ENCODE measurements at regions not wholly inside any gene's neighbourhood (a gene's known extent, or its start where the extent isn't known, plus 50 kb on each side); places are given as distances from the start of the nearest gene placed in this dataset.

DNA sequence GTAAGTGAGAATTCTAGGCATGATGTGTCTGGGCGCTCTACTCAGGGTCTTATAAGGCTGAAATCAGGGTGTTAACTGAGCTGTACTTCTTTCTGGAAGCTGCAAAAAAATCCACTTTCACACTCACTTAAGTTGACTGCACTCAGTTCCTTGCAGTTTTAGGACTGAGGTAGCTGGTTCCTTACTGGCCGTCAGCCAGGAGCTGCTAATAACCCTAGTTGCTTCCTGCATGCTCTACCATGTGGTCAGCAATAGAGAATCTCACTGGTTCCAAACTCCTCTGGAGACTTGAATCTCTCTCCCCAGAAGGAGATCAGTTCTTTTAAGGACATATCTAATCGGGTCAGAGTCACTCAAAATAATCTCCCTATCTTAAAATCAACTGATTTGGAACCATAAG lies 911.2 kb downstream of the EFNA5 start:
- Histone ChIP-seq H3K4me1 (ENCODE audit: low read depth) (no peaks in the 10 kb centered on the region), H3K36me3 (no peaks in the 10 kb centered on the region), H3K27me3 (no peaks in the 10 kb centered on the region), H3K4me3 (no peak overlapping the region), H3K9me3 (ENCODE audit: low read depth) (no peaks in the 10 kb centered on the region), H3K27ac (no peak overlapping the region)
- TF ChIP-seq, protein P1, sequence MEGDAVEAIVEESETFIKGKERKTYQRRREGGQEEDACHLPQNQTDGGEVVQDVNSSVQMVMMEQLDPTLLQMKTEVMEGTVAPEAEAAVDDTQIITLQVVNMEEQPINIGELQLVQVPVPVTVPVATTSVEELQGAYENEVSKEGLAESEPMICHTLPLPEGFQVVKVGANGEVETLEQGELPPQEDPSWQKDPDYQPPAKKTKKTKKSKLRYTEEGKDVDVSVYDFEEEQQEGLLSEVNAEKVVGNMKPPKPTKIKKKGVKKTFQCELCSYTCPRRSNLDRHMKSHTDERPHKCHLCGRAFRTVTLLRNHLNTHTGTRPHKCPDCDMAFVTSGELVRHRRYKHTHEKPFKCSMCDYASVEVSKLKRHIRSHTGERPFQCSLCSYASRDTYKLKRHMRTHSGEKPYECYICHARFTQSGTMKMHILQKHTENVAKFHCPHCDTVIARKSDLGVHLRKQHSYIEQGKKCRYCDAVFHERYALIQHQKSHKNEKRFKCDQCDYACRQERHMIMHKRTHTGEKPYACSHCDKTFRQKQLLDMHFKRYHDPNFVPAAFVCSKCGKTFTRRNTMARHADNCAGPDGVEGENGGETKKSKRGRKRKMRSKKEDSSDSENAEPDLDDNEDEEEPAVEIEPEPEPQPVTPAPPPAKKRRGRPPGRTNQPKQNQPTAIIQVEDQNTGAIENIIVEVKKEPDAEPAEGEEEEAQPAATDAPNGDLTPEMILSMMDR (IDR thresholded peaks at IDR 0.05; ENCODE audit: low read depth, low read length): no peak
- peak in 1 of 2 donors; percentile 17 for DNase-seq (ENCODE audit: low read depth in 1 of 2, low spot score in 1 of 2)

DNA sequence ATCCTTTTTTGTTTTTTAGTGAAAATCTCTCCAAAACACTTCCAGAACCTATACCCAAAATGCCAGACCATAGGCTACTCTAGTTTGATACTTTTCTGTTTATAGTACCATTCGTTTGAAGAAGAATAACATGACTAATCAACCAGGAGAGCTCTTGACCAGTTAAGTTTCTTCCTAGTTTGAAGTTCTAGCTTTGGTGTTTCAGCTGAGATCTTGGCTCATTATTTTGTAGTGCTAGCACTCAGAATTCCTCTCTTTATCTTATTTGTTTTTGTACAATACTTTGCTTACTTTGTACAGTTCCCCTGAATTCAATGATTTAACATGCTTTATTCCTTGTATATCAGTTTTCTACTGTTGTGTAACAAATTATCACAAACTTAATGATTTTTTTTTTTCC lies 911.6 kb downstream of the EFNA5 start:
- Histone ChIP-seq H3K27me3 (no peaks in the 10 kb centered on the region), H3K36me3 (no peaks in the 10 kb centered on the region), H3K4me3 (no peak overlapping the region), H3K9me3 (ENCODE audit: low read depth) (no peaks in the 10 kb centered on the region), H3K27ac (no peak overlapping the region), H3K4me1 (ENCODE audit: low read depth) (no peaks in the 10 kb centered on the region)
- DNase-seq (ENCODE audit: low read depth in 1 of 2, low spot score in 1 of 2): no peak
- TF ChIP-seq, protein P1 (IDR thresholded peaks at IDR 0.05; ENCODE audit: low read depth, low read length): no peak

DNA sequence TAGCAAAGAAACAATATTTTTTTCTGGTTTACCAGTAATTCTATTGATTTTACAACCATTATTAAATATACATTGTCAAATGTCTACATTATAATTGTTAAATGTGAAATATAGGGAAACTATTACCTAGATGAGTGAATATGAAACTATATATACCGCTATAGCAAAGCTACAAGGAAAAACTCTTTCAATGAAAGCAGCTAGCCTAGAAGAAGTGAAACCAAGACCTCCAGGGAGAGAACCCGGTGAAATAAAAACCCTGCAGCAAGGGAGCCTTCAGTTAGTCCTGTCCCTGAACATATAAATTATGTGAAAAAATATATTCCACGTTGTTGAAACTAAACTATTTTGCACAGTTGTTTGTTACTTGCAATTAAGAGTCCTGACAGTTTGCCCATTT lies 913.1 kb downstream of the EFNA5 start:
- Histone ChIP-seq H3K27me3 (no peaks in the 10 kb centered on the region), H3K27ac (no peak overlapping the region), H3K4me3 (no peak overlapping the region), H3K9me3 (ENCODE audit: low read depth) (no peaks in the 10 kb centered on the region), H3K36me3 (no peaks in the 10 kb centered on the region), H3K4me1 (ENCODE audit: low read depth) (no peaks in the 10 kb centered on the region)
- no peak for DNase-seq (ENCODE audit: low read depth in 1 of 2, low spot score in 1 of 2)
- TF ChIP-seq, protein P1 (IDR thresholded peaks at IDR 0.05; ENCODE audit: low read depth, low read length): no peak

DNA sequence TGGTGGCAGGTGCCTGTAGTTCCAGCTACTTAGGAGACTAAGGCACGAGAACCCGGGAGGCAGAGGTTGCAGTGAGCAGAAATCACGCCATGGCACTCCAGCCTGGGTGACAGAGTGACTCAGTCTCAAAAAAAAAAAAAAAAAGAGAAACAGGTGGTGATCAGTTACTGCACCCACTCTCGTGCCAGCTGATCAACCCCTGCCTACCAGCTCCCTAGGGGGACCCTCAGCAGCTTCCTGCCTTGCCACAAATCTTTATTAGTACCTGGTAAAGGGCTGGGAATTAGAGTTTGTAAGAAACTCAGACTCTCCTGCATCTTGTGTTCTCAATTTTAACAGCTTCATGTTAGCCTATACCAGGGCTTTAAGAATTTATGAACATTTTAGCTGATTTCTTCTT lies 914.9 kb downstream of the EFNA5 start:
- DNase-seq (ENCODE audit: low read depth in 1 of 2, low spot score in 1 of 2): no peak
- TF ChIP-seq, protein P1 (IDR thresholded peaks at IDR 0.05; ENCODE audit: low read depth, low read length): no peak
- H3K4me3 ChIP-seq: no peak overlapping the region
- no peaks in the 10 kb centered on the region for H3K27me3 ChIP-seq
- no peak overlapping the region for H3K27ac ChIP-seq
- no peaks in the 10 kb centered on the region for H3K9me3 ChIP-seq (ENCODE audit: low read depth)
- no peaks in the 10 kb centered on the region for H3K36me3 ChIP-seq
- H3K4me1 ChIP-seq (ENCODE audit: low read depth): no peaks in the 10 kb centered on the region

DNA sequence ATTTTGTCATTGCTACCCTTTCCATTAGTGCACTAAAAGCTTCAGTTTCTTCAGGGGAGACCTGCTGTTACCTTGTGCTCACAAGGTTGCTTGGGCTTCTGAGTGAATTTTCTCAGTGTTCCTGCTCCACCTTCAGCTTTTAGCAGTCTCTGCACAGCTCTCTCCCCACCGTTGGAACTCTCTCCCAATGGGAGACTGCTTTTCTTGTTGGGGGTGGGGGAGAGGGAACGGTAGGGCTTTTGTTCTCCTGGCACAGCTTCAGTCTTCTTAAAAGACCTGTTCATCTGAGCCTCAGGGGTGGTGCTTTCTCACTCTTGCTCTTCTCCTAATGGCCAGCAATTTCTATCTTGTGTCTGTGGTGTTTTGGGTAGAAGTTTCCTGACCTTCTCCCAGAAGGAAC lies 915.7 kb downstream of the EFNA5 start:
- no peak for DNase-seq (ENCODE audit: low read depth in 1 of 2, low spot score in 1 of 2)
- TF ChIP-seq, protein P1 (IDR thresholded peaks at IDR 0.05; ENCODE audit: low read depth, low read length): no peak
- H3K36me3 ChIP-seq: no peaks in the 10 kb centered on the region
- no peaks in the 10 kb centered on the region for H3K27me3 ChIP-seq
- H3K9me3 ChIP-seq (ENCODE audit: low read depth): no peaks in the 10 kb centered on the region
- no peaks in the 10 kb centered on the region for H3K4me1 ChIP-seq (ENCODE audit: low read depth)
- H3K4me3 ChIP-seq: no peak overlapping the region
- no peak overlapping the region for H3K27ac ChIP-seq

DNA sequence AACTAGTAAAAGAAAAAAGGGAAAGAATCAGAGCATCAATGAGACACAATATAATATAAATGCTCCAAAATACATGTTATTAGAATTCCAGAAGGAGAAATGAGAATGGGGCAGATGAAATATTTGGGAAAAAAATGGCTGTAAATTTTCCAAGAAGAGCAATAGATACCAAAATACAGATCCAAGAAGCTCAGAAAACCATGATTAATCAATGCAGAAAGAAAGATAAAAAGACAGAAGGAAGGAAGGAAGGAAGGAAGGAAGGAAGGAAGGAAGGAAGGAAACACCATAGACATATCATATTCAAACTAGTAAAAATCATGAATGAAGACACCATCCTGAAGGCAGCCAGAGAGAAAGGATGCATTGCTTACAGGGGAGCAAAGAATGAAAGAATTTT lies 920.9 kb downstream of the EFNA5 start:
- H3K27me3 ChIP-seq: no peaks in the 10 kb centered on the region
- TF ChIP-seq, protein P1 (IDR thresholded peaks at IDR 0.05; ENCODE audit: low read depth, low read length): no peak
- no peak for DNase-seq (ENCODE audit: low read depth in 1 of 2, low spot score in 1 of 2)
- no peaks in the 10 kb centered on the region for H3K36me3 ChIP-seq
- H3K4me3 ChIP-seq: no peak overlapping the region
- no peaks in the 10 kb centered on the region for H3K9me3 ChIP-seq (ENCODE audit: low read depth)
- H3K4me1 ChIP-seq (ENCODE audit: low read depth): no peaks in the 10 kb centered on the region
- no peak overlapping the region for H3K27ac ChIP-seq
